Parathyroid adenoma (tissue), 2 donors: ENCODE measurements at regions not wholly inside any gene's neighbourhood (a gene's known extent, or its start where the extent isn't known, plus 50 kb on each side); places are given as distances from the start of the nearest gene placed in this dataset.
"Not testable (repeated sequence)": the region's sequence is repeated elsewhere in the genome, so short reads cannot be mapped to it uniquely, and the experiment has no call there.

Experiments used
- H2AFZ ChIP-seq: fragments of 300-600 bp; sonication (generic); one replicate; pipeline ENCODE4 v1.7.0; 2017; ENCODE audit warnings: antibody characterized with exemption, mild to moderate bottlenecking
- H3K27ac ChIP-seq: fragments of 300-600 bp; sonication (generic); one replicate; pipeline ENCODE4 v1.7.0; 2017
- H3K27me3 ChIP-seq: fragments of 300-600 bp; sonication (generic); one replicate; pipeline ENCODE4 v1.7.0; 2017; ENCODE audit warnings: low read length; ENCODE audit not compliant: control insufficient read depth, insufficient read depth
- H3K36me3 ChIP-seq: fragments of 300-600 bp; sonication (generic); one replicate; pipeline ENCODE4 v1.7.0; 2017; ENCODE audit warnings: low read length; ENCODE audit not compliant: control insufficient read depth, insufficient read depth
- H3K4me1 ChIP-seq: fragments of 300-600 bp; sonication (generic); one replicate; pipeline ENCODE4 v1.7.0; 2017; ENCODE audit warnings: control low read depth
- H3K4me2 ChIP-seq: fragments of 300-600 bp; sonication (generic); one replicate; pipeline ENCODE4 v1.7.0; 2017; ENCODE audit warnings: low read length
- H3K4me3 ChIP-seq: fragments of 300-600 bp; sonication (generic); one replicate; pipeline ENCODE4 v1.7.0; 2017; ENCODE audit warnings: low read depth, low read length
- H3K79me2 ChIP-seq: fragments of 300-600 bp; sonication (generic); one replicate; pipeline ENCODE4 v1.7.0; 2017; ENCODE audit warnings: control low read depth
- H3K9ac ChIP-seq: fragments of 300-600 bp; sonication (generic); one replicate; pipeline ENCODE4 v1.7.0; 2017; ENCODE audit warnings: mild to moderate bottlenecking
- H3K9me3 ChIP-seq: fragments of 300-600 bp; sonication (generic); one replicate; pipeline ENCODE4 v1.7.0; 2017; ENCODE audit warnings: low read length; ENCODE audit not compliant: control insufficient read depth
- CTCF ChIP-seq: fragments of 300-600 bp; sonication (generic); IDR thresholded peaks from one replicate; pipeline ENCODE4 v1.7.0; 2017; ENCODE audit warnings: antibody characterized with exemption, mild to moderate bottlenecking
- donor health status: primary hyperparathyroidism.

DNA sequence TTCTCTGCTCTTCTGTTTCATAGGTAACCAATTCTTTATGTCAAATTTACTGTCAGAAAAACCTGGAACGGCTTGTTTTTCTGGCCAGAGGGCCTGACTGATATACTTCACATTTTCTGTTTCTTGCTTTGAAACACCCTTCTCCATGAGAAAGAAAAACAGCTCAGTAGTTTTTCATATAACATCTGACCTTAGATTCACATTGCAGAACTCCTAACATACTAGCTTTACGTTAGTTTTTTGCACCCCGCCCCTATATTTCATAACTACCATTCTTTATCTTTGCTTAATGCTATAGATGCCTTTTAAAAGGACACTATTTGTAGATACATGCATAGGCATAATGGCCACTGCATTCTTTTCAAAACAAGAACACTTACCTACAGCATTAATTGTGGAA lies 83.9 kb upstream of the TSC22D2 start:
- Histone ChIP-seq H3K9ac (no peak overlapping the region), H3K4me3 (no peak overlapping the region), H3K9me3 (no peaks in the 10 kb centered on the region), H3K4me2 (no peak overlapping the region), H3K27ac (no peak overlapping the region), H3K36me3 (no peaks in the 10 kb centered on the region), H3K27me3 (no peaks in the 10 kb centered on the region), H3K4me1 (no peaks in the 10 kb centered on the region), H2AFZ (no peak overlapping the region), H3K79me2 (no peaks in the 10 kb centered on the region)
- no peak for TF ChIP-seq CTCF

DNA sequence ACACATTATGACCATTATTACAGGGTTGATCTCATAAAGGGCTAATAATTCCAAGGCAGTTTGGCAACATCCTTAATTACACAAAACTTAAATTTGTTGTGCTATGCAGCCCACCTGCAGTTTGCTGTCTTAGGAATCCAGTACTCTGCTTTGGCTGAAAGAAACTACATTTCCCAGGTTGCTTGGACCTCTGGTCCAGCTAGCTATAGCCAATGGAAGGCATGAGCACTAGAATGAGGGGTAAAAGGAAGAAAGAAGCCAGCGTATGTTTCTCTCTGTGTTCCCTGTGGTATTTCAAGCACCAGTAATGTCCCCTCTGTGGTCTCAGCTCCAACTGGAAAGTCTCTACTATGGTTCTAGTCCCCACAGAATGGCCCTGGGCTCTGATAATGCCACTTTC lies 84.3 kb upstream of the TSC22D2 start:
- no peak overlapping the region for H3K27ac ChIP-seq
- no peak overlapping the region for H3K9ac ChIP-seq
- no peaks in the 10 kb centered on the region for H3K9me3 ChIP-seq
- H3K36me3 ChIP-seq = no peaks in the 10 kb centered on the region
- no peaks in the 10 kb centered on the region for H3K79me2 ChIP-seq
- H2AFZ ChIP-seq = no peak overlapping the region
- no peaks in the 10 kb centered on the region for H3K27me3 ChIP-seq
- TF ChIP-seq CTCF = no peak
- H3K4me2 ChIP-seq = no peak overlapping the region
- no peak overlapping the region for H3K4me3 ChIP-seq
- H3K4me1 ChIP-seq = no peaks in the 10 kb centered on the region

- H3K27me3 ChIP-seq, H3K79me2 ChIP-seq, H3K4me2 ChIP-seq, H3K4me1 ChIP-seq, H3K36me3 ChIP-seq, H3K9ac ChIP-seq, H2AFZ ChIP-seq, H3K27ac ChIP-seq, H3K9me3 ChIP-seq, H3K4me3 ChIP-seq: not testable (repeated sequence)
Measured at GRCh38 chr3:150323091-150323490, 85.0 kb upstream of the TSC22D2 start.

GRCh38 chr3:150320971-150321370 lies 87.1 kb upstream of the TSC22D2 start:
- not testable (repeated sequence) for H3K36me3 ChIP-seq, H3K9me3 ChIP-seq, H3K79me2 ChIP-seq, H2AFZ ChIP-seq, H3K27me3 ChIP-seq, H3K4me3 ChIP-seq, H3K9ac ChIP-seq, H3K4me2 ChIP-seq, H3K4me1 ChIP-seq, H3K27ac ChIP-seq

- Histone ChIP-seq H3K36me3 (no peaks in the 10 kb centered on the region), H3K27me3 (no peaks in the 10 kb centered on the region), H3K4me2 (no peak overlapping the region), H3K9ac (no peak overlapping the region), H3K27ac (no peak overlapping the region), H3K4me1 (no peaks in the 10 kb centered on the region), H3K9me3 (no peaks in the 10 kb centered on the region), H3K4me3 (no peak overlapping the region), H3K79me2 (no peaks in the 10 kb centered on the region), H2AFZ (no peak overlapping the region)
- no peak for TF ChIP-seq CTCF
Measured at GRCh38 chr3:150319900-150320299, 88.2 kb upstream of the TSC22D2 start.

GRCh38 chr3:150317469-150317868 lies 90.6 kb upstream of the TSC22D2 start:
- no peaks in the 10 kb centered on the region for H3K79me2 ChIP-seq
- no peak for TF ChIP-seq CTCF
- no peak overlapping the region for H3K27ac ChIP-seq
- no peaks in the 10 kb centered on the region for H3K4me1 ChIP-seq
- H3K27me3 ChIP-seq = no peaks in the 10 kb centered on the region
- H3K4me3 ChIP-seq = no peak overlapping the region
- H3K9me3 ChIP-seq = no peaks in the 10 kb centered on the region
- H3K4me2 ChIP-seq = no peak overlapping the region
- H3K9ac ChIP-seq = no peak overlapping the region
- H3K36me3 ChIP-seq = no peaks in the 10 kb centered on the region
- H2AFZ ChIP-seq = no peak overlapping the region
